Neuronal stem cell (in vitro differentiated cells): ENCODE measurements at regions not wholly inside any gene's neighbourhood (a gene's known extent, or its start where the extent isn't known, plus 50 kb on each side); places are given as distances from the start of the nearest gene placed in this dataset.
"Not testable (repeated sequence)": the region's sequence is repeated elsewhere in the genome, so short reads cannot be mapped to it uniquely, and the experiment has no call there.

Experiments used
- DNase-seq: peaks from one replicate; pipeline ENCODE4 v3.0.0-alpha.2; 2013; ENCODE audit warnings: low spot score
- H2AFZ ChIP-seq: one replicate; pipeline ENCODE4 v1.6.1; 2013; ENCODE audit warnings: mild to moderate bottlenecking, low read length, inconsistent platforms
- H2AK5ac ChIP-seq: 2 replicates; pipeline ENCODE4 v1.6.1; 2013; ENCODE audit warnings: low read depth, mild to moderate bottlenecking, inconsistent platforms, low read length, moderate library complexity, mixed read lengths
- H2BK120ac ChIP-seq: 2 replicates; pipeline ENCODE4 v1.6.1; 2013; ENCODE audit warnings: low read depth, mild to moderate bottlenecking, inconsistent platforms, low read length, moderate library complexity, mixed read lengths
- H2BK12ac ChIP-seq: one replicate; pipeline ENCODE4 v1.6.1; 2013; ENCODE audit warnings: low read length, inconsistent platforms
- H2BK15ac ChIP-seq: 2 replicates; pipeline ENCODE4 v1.6.1; 2013; ENCODE audit warnings: mild to moderate bottlenecking, low read length, inconsistent platforms, mixed read lengths
- H2BK5ac ChIP-seq: one replicate; pipeline ENCODE4 v1.6.1; 2013; ENCODE audit warnings: inconsistent platforms, mild to moderate bottlenecking, low read length, moderate library complexity
- H3K14ac ChIP-seq: one replicate; pipeline ENCODE4 v1.6.1; 2013; ENCODE audit warnings: low read length, inconsistent platforms
- H3K18ac ChIP-seq: 2 replicates; pipeline ENCODE4 v1.6.1; 2013; ENCODE audit warnings: low read length, inconsistent platforms
- H3K23ac ChIP-seq: 2 replicates; pipeline ENCODE4 v1.6.1; 2013; ENCODE audit warnings: low read depth, mild to moderate bottlenecking, mixed read lengths, low read length, inconsistent platforms; ENCODE audit not compliant: poor library complexity
- H3K27ac ChIP-seq: replicated peaks from 3 replicates; pipeline ENCODE4 v1.5.1; 2013; ENCODE audit warnings: low read length, inconsistent platforms
- H3K27me3 ChIP-seq, 3 experiments: 2 replicates each; pipeline ENCODE4 v1.6.1; 2013; ENCODE audit warnings: low read length in 3 of 3, mild to moderate bottlenecking in 2 of 3, inconsistent platforms in 1 of 3, low read depth in 1 of 3, mixed read lengths in 1 of 3, moderate library complexity in 1 of 3; ENCODE audit not compliant: control insufficient read depth in 3 of 3, insufficient read depth in 3 of 3
- H3K36me3 ChIP-seq, 2 donors: replicated peaks in 1 of 2; 2 replicates each; pipeline ENCODE4 v1.6.1; 2013; ENCODE audit warnings: low read length in 2 of 2; ENCODE audit not compliant: control insufficient read depth in 2 of 2, insufficient read depth in 2 of 2
- H3K4ac ChIP-seq: 2 replicates; pipeline ENCODE4 v1.6.1; 2013; ENCODE audit warnings: inconsistent platforms, mild to moderate bottlenecking, low read length, moderate library complexity
- H3K4me1 ChIP-seq, 2 donors: 1 replicate in 1 of 2; 2 replicates in 1 of 2; pipeline ENCODE4 v1.6.1; 2013; ENCODE audit warnings: low read length in 2 of 2, low read depth in 1 of 2; ENCODE audit not compliant: control insufficient read depth in 2 of 2, insufficient read depth in 1 of 2
- H3K4me2 ChIP-seq: one replicate; pipeline ENCODE4 v1.6.1; 2013; ENCODE audit warnings: mild to moderate bottlenecking, low read length, inconsistent platforms; ENCODE audit not compliant: insufficient read depth, poor library complexity, severe bottlenecking
- H3K4me3 ChIP-seq, 2 donors: 2 replicates each; pipeline ENCODE4 v1.5.1; 2013; ENCODE audit warnings: low read length in 2 of 2, mild to moderate bottlenecking in 2 of 2, inconsistent platforms in 1 of 2, moderate library complexity in 1 of 2
- H3K79me1 ChIP-seq: one replicate; pipeline ENCODE4 v1.6.1; 2013; ENCODE audit warnings: low read depth, mild to moderate bottlenecking, inconsistent platforms, low read length, moderate library complexity
- H3K9ac ChIP-seq: one replicate; pipeline ENCODE4 v1.6.1; 2013; ENCODE audit warnings: mild to moderate bottlenecking, low read depth, low read length, inconsistent platforms; ENCODE audit not compliant: poor library complexity
- H3K9me3 ChIP-seq, 2 donors: replicated peaks in 1 of 2; 2 replicates each; pipeline versions ENCODE3 to v1.6.1; 2013; ENCODE audit warnings: low read length in 2 of 2, mild to moderate bottlenecking in 2 of 2, inconsistent platforms in 1 of 2, low read depth in 1 of 2, mixed read lengths in 1 of 2, moderate library complexity in 1 of 2; ENCODE audit not compliant: control insufficient read depth in 2 of 2, insufficient read depth in 1 of 2
- H4K8ac ChIP-seq: one replicate; pipeline ENCODE4 v1.6.1; 2013; ENCODE audit warnings: low read depth, mild to moderate bottlenecking, inconsistent platforms, low read length, moderate library complexity
- H4K91ac ChIP-seq: one replicate; pipeline ENCODE4 v1.6.1; 2013; ENCODE audit warnings: low read length, low read depth, mild to moderate bottlenecking, inconsistent platforms; ENCODE audit not compliant: poor library complexity
- WGBS, 2 donors: extraction: QIAGEN DNeasy Blood & Tissue Kit; methylation state at CpG; one replicate each; pipeline ENCODE4 v1.1.7; 2013; ENCODE audit warnings: missing lambda C conversion rate in 2 of 2, mixed read lengths in 1 of 2; ENCODE audit not compliant: insufficient read length in 2 of 2, insufficient replicate concordance in 1 of 2; ENCODE audit errors: extremely low coverage in 2 of 2; 5-methylcytosine and 5-hydroxymethylcytosine counted together

- no peak overlapping the region for H3K4me2 ChIP-seq
- H3K23ac ChIP-seq, result no peak overlapping the region
- no peak overlapping the region for H4K91ac ChIP-seq
- H2AK5ac ChIP-seq, result no peak overlapping the region
- H4K8ac ChIP-seq, result no peak overlapping the region
- DNase-seq, result no peak
- peaks cover 0 to 4% of the 10 kb centered on the region in 2 donors for H3K4me1 ChIP-seq
- H3K27ac ChIP-seq, result no peak overlapping the region
- no peak overlapping the region for H3K14ac ChIP-seq
- H2BK120ac ChIP-seq, result no peak overlapping the region
- WGBS, 2 donors, result no CpG with 5 or more reads among the region's 3 CpGs
- H3K79me1 ChIP-seq, result no peaks in the 10 kb centered on the region
- H3K4ac ChIP-seq, result no peak overlapping the region
- no peak overlapping the region for H2BK12ac ChIP-seq
- H3K9ac ChIP-seq, result no peak overlapping the region
- no peak overlapping the region for H2BK5ac ChIP-seq
- H2BK15ac ChIP-seq, result no peak overlapping the region
- H3K4me3 ChIP-seq, result no peak overlapping the region
- no peak overlapping the region for H2AFZ ChIP-seq
- no peaks in the 10 kb centered on the region for H3K9me3 ChIP-seq
- H3K27me3 ChIP-seq, result no peaks in the 10 kb centered on the region
- H3K36me3 ChIP-seq, result no peaks in the 10 kb centered on the region
- H3K18ac ChIP-seq, result no peak overlapping the region
Measured at GRCh38 chr6:23842760-23843159, 283.3 kb upstream of the NRSN1 start.

GRCh38 chr6:23851522-23851921, 274.5 kb upstream of the NRSN1 start:
- no peak overlapping the region for H2BK120ac ChIP-seq
- no peak overlapping the region for H3K4me2 ChIP-seq
- H3K27me3 ChIP-seq, result no peaks in the 10 kb centered on the region
- H2BK5ac ChIP-seq, result no peak overlapping the region
- no CpG with 5 or more reads among the region's 1 CpG for WGBS, 2 donors
- H3K4me1 ChIP-seq, result peaks cover 0 to 16% of the 10 kb centered on the region in 2 donors
- no peak overlapping the region for H2AK5ac ChIP-seq
- H3K4me3 ChIP-seq, result no peak overlapping the region
- no peaks in the 10 kb centered on the region for H3K9me3 ChIP-seq
- H3K4ac ChIP-seq, result no peak overlapping the region
- no peak overlapping the region for H2AFZ ChIP-seq
- no peak overlapping the region for H2BK12ac ChIP-seq
- H3K36me3 ChIP-seq, result no peaks in the 10 kb centered on the region
- H2BK15ac ChIP-seq, result no peak overlapping the region
- no peaks in the 10 kb centered on the region for H3K79me1 ChIP-seq
- H3K27ac ChIP-seq, result no peak overlapping the region
- H3K9ac ChIP-seq, result no peak overlapping the region
- H3K18ac ChIP-seq, result no peak overlapping the region
- H3K23ac ChIP-seq, result no peak overlapping the region
- no peak overlapping the region for H4K91ac ChIP-seq
- no peak for DNase-seq
- H3K14ac ChIP-seq, result no peak overlapping the region
- no peak overlapping the region for H4K8ac ChIP-seq

DNA sequence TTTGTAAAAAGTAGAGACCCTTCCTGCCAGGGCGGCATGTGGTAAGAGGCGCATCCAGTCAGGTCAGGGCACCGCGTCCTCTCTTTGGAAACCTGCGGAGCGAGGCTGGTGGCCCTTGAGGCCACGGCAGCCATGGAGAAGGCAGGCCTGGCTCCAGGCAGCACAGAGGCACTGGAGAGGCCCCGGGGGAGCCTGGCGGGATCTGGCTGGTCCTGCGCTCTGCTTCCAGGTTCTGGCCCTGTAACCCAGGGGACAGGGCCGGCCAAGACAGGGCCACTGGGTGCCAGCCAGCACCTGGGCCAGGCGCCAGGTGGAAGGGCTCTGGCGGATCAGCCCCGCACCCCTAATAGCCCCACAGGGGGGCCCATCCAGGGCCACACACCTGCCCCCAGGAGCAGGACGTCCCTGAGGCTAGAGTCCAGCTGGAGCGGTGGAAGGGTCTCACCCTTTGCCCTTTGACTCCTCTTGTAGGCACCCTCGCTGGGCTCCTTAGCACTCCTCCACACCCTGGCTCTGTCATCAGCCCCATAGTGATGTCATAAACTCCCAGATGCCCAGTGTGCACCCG, 272.4 kb upstream of the NRSN1 start:
- not testable (repeated sequence) for H3K27me3 ChIP-seq, H3K18ac ChIP-seq, H3K36me3 ChIP-seq, H2BK12ac ChIP-seq, H4K91ac ChIP-seq, H2BK15ac ChIP-seq, H3K23ac ChIP-seq, H4K8ac ChIP-seq, H2AFZ ChIP-seq, H3K9me3 ChIP-seq, H3K9ac ChIP-seq, H2BK120ac ChIP-seq, H3K27ac ChIP-seq, H3K4me2 ChIP-seq, H2BK5ac ChIP-seq, H2AK5ac ChIP-seq, H3K14ac ChIP-seq, H3K79me1 ChIP-seq, H3K4me3 ChIP-seq, H3K4ac ChIP-seq, DNase-seq
- H3K4me1 ChIP-seq, result peaks cover 0 to 16% of the 10 kb centered on the region in 2 donors
- no CpG with 5 or more reads among the region's 18 CpGs for WGBS, 2 donors

DNA sequence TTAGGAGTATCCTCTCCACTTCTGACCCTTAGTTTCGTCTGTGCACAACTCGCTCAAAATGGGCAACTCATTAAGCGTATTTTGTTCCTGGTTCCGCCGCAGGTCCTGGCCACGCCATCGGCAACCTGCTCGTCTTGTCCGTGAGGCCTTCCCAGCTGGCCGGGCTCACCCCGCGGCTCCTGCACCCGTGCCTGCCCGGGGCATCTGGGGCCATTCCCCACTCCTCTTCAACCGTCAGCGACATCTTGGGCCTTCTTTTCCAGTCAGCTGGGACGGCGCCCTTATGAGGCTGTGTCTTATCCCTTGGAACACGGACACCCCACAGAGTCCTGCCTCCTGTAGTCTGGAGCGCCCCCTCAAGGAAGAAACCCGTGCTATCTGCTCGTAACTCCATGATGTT, 271.9 kb upstream of the NRSN1 start:
- H3K9ac ChIP-seq, H3K4me3 ChIP-seq, H3K9me3 ChIP-seq, H4K91ac ChIP-seq, H2BK12ac ChIP-seq, H3K27ac ChIP-seq, H3K27me3 ChIP-seq, H4K8ac ChIP-seq, H3K36me3 ChIP-seq, H3K23ac ChIP-seq, H2BK5ac ChIP-seq, H2BK15ac ChIP-seq, H3K79me1 ChIP-seq, H2AK5ac ChIP-seq, H3K4ac ChIP-seq, H3K14ac ChIP-seq, H2BK120ac ChIP-seq, H3K18ac ChIP-seq, H2AFZ ChIP-seq, DNase-seq, H3K4me2 ChIP-seq: not testable (repeated sequence)
- no CpG with 5 or more reads among the region's 22 CpGs for WGBS, 2 donors
- H3K4me1 ChIP-seq, result peaks cover 0 to 16% of the 10 kb centered on the region in 2 donors
